NCI-H82 (cell line): ENCODE measurements at regions not wholly inside any gene's neighbourhood (a gene's known extent, or its start where the extent isn't known, plus 50 kb on each side); places are given as distances from the start of the nearest gene placed in this dataset.

Source experiments
- DNase-seq: peaks from one replicate; lab custom pipeline; 2025; lab: John Stamatoyannopoulos, UW

DNA sequence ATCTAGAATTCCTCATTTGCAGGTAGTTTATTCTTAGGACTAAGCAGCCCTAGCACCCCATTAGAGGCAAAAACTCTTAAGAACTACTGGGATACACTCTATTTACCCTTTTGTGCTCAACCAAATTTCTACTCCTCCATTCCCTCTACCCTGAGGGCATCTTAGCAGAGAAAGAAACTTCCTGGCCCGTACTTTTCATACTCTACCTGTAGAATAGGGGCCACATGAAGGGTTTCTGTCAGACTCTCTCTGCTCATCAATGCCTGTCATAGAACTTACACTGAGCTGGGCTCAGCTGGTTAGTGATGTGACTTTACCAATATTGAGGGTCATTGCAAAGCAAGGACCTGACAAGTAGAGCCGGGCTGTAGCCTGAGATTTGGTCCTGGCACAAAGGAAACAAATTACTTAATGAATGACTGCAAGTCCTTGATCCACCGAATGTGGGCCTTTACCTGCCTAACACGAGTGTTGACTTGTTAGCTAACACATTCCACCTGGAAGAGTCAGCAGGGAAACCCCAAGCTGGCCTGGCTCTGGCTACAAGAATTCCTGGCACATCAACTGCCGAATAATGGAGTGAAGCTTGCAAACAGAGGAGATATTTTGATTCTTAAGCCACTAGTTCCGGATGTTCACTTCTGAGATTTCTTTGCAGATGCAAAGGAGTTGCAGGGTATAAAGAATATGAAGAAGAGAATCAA, 280.5 kb upstream of the JAG1 start:
- DNase-seq, result no peak

GRCh38 chr20:10954908-10955580, 281.2 kb upstream of the JAG1 start:
- DNase-seq, result no peak

- no peak for DNase-seq
Observed at GRCh38 chr20:10958279-10958678, 284.5 kb upstream of the JAG1 start.

DNA sequence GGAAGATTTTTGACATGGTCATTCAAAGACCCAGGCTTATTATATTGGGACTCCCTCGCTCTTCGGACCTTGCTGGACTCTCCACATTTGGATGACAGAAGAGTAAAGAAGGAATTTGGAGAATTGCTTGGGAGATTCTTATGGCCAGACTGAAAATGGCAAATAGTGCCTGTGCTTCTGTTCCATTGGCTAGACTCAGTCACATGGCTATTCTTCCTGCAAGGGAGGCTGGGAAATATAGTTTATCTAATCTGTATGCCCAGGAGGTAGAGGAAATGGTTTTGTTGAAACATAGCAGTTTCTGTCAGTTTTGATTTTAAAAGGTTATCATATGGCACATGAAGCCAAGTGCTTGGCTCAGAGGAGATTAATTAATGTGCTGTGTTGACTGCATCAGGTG, 286.6 kb upstream of the JAG1 start:
- no peak for DNase-seq

GRCh38 chr20:10961651-10962288, 288.0 kb upstream of the JAG1 start:
- DNase-seq, result no peak

GRCh38 chr20:10962937-10963336, 289.1 kb upstream of the JAG1 start:
- DNase-seq, result no peak

GRCh38 chr20:10963717-10964266, 290.0 kb upstream of the JAG1 start:
- no peak for DNase-seq

- DNase-seq, result no peak
Observed at GRCh38 chr20:10965936-10966470, 292.2 kb upstream of the JAG1 start.

- no peak for DNase-seq
Observed at GRCh38 chr20:10970109-10970508, 296.3 kb upstream of the JAG1 start.

DNA sequence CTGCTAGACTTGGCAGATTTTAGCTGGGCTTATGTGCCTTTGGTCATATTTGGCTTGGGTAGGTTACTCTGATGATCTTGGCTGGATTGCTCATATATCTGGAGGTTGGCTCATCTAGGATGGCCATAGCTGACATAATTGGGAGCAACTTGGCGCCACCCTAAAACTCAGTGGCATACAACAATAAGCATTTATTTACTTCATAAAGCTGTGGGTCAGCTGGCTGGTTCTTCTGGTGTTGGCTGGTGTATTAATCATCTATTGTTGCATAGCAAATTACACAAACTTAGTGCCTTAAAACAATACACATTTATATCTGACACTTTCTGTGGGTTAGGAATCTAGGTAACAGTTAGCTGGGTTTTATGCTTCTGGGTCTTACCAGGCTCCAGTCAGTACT, 297.3 kb upstream of the JAG1 start:
- DNase-seq, result no peak

DNA sequence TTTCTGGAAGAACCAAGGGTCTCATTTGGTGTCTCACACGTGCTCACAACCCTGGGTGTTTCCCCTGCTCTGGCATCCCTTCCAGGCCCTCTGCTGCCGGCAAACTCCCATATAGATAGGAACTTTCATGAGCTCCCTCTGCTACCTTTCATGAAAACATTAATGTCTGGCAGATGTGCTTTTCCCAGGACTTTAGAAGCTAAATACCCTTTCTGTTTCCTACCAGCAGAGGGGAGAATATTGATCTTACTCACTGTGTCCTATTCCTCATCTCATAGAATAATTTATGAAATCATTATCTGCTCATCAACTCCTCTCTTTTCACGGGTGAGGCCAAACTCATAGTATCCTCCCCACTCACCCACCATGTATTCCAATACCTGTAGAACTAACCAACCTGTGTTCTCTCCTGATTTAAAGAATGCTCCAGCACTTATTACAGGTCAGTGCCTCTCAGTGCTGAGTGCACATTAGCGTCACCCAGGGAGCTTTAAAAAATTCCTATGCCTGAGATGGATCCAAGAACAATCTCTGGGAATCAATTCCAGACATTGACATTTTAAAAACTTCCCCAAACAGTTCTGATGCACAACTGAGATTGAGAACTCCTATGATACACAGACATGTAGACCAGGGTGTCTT, 298.5 kb upstream of the JAG1 start:
- no peak for DNase-seq

DNA sequence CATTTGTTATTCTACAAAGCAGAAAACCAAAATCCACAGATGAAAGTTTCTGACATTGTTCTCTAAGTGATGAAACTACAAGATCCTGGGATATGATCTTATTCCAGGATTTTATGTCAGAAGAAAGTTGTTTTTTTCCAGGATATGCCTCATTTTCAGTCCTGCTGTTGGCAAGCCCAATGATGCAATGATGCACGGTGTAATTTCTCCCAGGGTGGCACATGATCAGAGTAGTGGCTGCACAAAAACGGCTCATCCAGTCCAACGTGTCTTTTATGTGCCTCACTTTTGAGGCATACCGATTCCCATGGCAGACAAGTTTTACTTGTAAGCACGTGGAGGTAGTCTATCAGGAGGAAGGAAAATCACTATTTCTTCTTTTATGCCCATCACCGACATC, 302.3 kb upstream of the JAG1 start:
- DNase-seq, result no peak

- no peak for DNase-seq
Observed at GRCh38 chr20:10978019-10978702, 304.4 kb upstream of the JAG1 start.

DNA sequence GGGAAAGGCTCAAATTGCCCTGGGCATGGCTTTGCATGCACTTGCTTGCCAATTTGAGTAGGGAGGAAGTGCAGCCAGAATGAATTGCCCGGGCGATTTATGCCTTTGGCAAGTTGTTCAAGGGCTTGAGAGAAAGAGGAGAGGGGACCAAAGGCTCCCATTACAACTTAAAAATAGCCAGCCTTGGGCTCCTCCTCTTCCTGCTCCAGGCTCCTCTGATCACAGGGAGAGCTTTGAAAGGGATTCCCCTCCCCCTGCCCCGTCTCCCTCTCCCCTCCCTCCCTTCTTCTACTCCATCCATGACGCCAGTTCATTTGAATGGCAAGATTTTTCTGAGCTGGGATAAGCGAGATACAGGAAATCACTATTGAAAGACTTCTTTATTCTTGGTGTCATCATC, 304.9 kb upstream of the JAG1 start:
- no peak for DNase-seq

- no peak for DNase-seq
Observed at GRCh38 chr20:10982692-10983091, 308.9 kb upstream of the JAG1 start.

DNA sequence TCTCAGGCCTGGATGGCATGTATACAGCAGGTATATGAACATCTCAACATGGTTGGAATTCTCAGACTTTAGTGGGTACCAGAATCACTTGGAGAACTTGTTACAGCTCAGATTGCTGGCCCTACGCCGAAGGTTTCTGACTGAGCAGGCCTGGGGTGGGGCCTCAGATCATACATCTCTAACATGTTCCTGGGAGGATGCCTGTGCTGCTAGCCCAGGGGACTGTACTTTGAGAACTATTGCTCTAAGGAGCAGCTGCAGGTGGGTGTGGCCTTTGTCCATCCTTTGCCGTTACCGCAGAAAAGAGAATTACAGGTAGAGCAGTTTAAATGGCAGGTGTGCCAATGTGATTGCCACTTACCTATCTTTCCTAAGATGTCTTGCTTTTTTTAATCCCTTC, 310.5 kb upstream of the JAG1 start:
- DNase-seq, result no peak

- DNase-seq, result no peak
Observed at GRCh38 chr20:10984913-10985312, 311.1 kb upstream of the JAG1 start.

- DNase-seq, result no peak
Observed at GRCh38 chr20:10985536-10985935, 311.7 kb upstream of the JAG1 start.

DNA sequence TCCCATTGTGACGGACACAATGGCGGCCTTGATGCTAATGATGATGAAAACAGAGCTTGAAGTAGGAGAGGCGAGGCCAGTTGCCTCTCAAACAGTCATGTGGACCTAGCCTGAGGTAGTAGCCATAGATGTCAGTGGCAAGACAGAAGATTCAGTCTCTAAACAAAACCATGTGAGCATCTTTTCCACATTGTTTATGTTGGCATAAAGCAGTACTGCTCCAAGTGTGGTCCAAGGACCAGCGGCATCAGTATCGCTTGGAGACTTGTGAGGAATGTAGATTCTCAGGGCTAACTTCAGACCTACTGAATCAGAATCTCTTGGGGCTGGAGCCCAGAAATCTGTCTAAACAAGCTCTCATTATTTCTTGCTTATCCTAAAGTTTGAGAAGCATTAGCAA, 312.8 kb upstream of the JAG1 start:
- DNase-seq, result no peak

- no peak for DNase-seq
Observed at GRCh38 chr20:10987651-10988383, 314.0 kb upstream of the JAG1 start.
